Osteoblast (primary cell): ENCODE measurements at regions not wholly inside any gene's neighbourhood (a gene's known extent, or its start where the extent isn't known, plus 50 kb on each side); places are given as distances from the start of the nearest gene placed in this dataset.
A peak's percentile ranks its signal among the peaks of the same experiment; 100 is the strongest.

Source experiments
- DNase-seq: peaks from one replicate; pipeline ENCODE4 v3.0.0; 2011; ENCODE audit warnings: low spot score, mixed read lengths; ENCODE audit not compliant: insufficient read length; ENCODE audit errors: missing footprints
- H2AFZ ChIP-seq: 2 replicates; pipeline ENCODE4 v1.6.0; 2011; ENCODE audit warnings: mild to moderate bottlenecking, low read length
- H3K27ac ChIP-seq: 2 replicates; pipeline ENCODE4 v1.5.1; 2011; ENCODE audit warnings: mild to moderate bottlenecking, low read depth, low read length, moderate library complexity
- H3K27me3 ChIP-seq: 2 replicates; pipeline ENCODE4 v1.6.0; 2012; ENCODE audit warnings: mild to moderate bottlenecking, control low read depth, inconsistent platforms, low read length, moderate library complexity; ENCODE audit not compliant: insufficient read depth
- H3K36me3 ChIP-seq: 2 replicates; pipeline ENCODE4 v1.5.1; 2011; ENCODE audit warnings: mild to moderate bottlenecking, low read length, control low read depth, moderate library complexity; ENCODE audit not compliant: insufficient read depth
- H3K4me1 ChIP-seq: 2 replicates; pipeline ENCODE4 v1.5.1; 2011; ENCODE audit warnings: mild to moderate bottlenecking, low read length, control low read depth, moderate library complexity; ENCODE audit not compliant: insufficient read depth
- H3K4me2 ChIP-seq: 2 replicates; pipeline ENCODE4 v1.6.0; 2011; ENCODE audit warnings: mild to moderate bottlenecking, low read length; ENCODE audit not compliant: insufficient read depth
- H3K4me3 ChIP-seq: fragments of 200-600 bp; sonication (generic); 3 replicates; pipeline ENCODE4 v1.5.1; 2012; ENCODE audit warnings: mild to moderate bottlenecking, low read length, inconsistent platforms; ENCODE audit not compliant: insufficient read depth
- H3K79me2 ChIP-seq: 2 replicates; pipeline ENCODE4 v1.6.0; 2012; ENCODE audit warnings: mild to moderate bottlenecking, low read length, control low read depth, inconsistent platforms; ENCODE audit not compliant: insufficient read depth
- H3K9me3 ChIP-seq: 2 replicates; pipeline ENCODE4 v1.5.1; 2011; ENCODE audit warnings: low read depth, low read length, control low read depth
- H4K20me1 ChIP-seq: 2 replicates; pipeline ENCODE4 v1.6.0; 2012; ENCODE audit warnings: mild to moderate bottlenecking, low read length, control low read depth; ENCODE audit not compliant: insufficient read depth
- CTCF ChIP-seq: IDR thresholded peaks from 2 replicates; pipeline ENCODE4 v1.5.1; 2011; ENCODE audit warnings: mild to moderate bottlenecking, low read depth, low read length, moderate library complexity; ENCODE audit errors: extremely low read depth

DNA sequence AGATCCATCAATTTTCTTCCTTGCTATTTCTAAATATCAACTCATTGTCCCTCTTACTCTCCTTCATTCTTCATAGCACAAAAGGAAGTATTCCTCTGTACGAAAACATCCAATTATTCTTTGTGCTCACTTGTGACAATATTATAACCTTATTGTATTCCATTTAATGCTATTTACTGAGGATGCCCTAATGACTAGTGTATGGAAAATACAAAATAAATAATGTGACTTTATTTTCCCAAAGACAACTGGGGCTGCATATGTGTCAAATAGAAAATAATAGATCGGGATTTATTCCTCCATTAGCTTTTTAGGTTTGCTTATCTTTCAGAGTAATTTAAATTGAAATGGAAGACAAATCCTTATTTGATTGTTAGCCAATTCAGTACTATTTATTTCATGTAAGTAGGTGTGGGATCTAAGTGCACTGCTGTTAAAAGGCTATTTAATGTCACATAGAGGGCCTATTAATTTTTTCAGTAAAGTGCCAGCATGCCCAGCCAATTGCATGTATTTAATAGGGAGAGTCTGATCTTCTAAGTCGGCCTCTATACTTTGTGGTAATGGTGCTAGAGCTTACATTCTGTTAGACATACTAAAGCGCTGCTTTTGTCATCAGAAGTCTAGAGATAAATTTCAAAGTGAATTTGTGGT, 329.8 kb downstream of the MCTP2 start:
- H3K9me3 ChIP-seq, result peaks cover 3% of the 10 kb centered on the region
- no peaks in the 10 kb centered on the region for H3K27me3 ChIP-seq
- no peaks in the 10 kb centered on the region for H3K79me2 ChIP-seq
- no peaks in the 10 kb centered on the region for H3K4me1 ChIP-seq
- H3K36me3 ChIP-seq, result no peaks in the 10 kb centered on the region
- H3K4me2 ChIP-seq, result no peak overlapping the region
- TF ChIP-seq CTCF, result no peak
- no peak overlapping the region for H3K4me3 ChIP-seq
- H3K27ac ChIP-seq, result no peak overlapping the region
- H2AFZ ChIP-seq, result no peak overlapping the region
- DNase-seq, result no peak
- no peaks in the 10 kb centered on the region for H4K20me1 ChIP-seq

- H3K27ac ChIP-seq, result no peak overlapping the region
- H3K4me3 ChIP-seq, result no peak overlapping the region
- no peak overlapping the region for H2AFZ ChIP-seq
- no peak for TF ChIP-seq CTCF
- no peaks in the 10 kb centered on the region for H3K79me2 ChIP-seq
- no peaks in the 10 kb centered on the region for H3K36me3 ChIP-seq
- DNase-seq, result no peak
- no peaks in the 10 kb centered on the region for H4K20me1 ChIP-seq
- peaks cover 2% of the 10 kb centered on the region for H3K9me3 ChIP-seq
- H3K4me1 ChIP-seq, result no peaks in the 10 kb centered on the region
- H3K4me2 ChIP-seq, result no peak overlapping the region
- no peaks in the 10 kb centered on the region for H3K27me3 ChIP-seq
Measured at GRCh38 chr15:94563456-94563855, 332.1 kb downstream of the MCTP2 start.

DNA sequence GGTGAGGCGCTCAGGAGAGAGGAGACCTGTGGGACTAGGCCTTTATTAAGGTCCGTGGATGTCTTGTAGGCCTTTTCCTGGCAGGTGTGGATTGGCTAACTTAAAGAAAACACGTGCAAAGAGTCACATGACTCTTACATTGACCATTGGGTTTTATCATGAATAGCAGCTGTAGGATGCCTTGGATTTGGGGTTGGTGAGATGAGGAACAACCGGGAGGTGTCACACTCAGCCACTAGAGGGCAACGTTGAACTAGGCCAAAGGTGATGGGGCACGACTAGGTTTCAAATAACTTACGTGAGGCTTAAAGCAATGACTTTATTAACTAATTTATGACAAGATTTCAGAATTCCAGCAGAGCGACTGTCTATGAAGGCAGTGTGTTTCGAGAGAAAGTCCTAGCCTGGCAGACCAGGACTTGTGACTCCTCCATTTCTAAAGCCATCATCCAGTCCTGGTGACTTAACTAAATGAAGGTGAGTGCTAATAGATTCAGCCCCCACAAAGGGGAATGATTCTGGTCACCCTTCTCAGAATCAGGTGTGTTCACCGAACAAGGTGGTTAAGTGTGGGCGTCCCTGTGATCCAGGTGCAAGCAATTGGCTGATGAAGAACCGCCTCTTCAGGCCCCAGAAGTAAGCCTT, 345.6 kb downstream of the MCTP2 start:
- Histone ChIP-seq H3K4me2 (no peak overlapping the region), H3K27me3 (no peaks in the 10 kb centered on the region), H3K27ac (no peak overlapping the region), H2AFZ (no peak overlapping the region), H3K79me2 (no peaks in the 10 kb centered on the region), H4K20me1 (no peaks in the 10 kb centered on the region), H3K4me1 (no peaks in the 10 kb centered on the region), H3K9me3 (no peaks in the 10 kb centered on the region), H3K36me3 (no peaks in the 10 kb centered on the region), H3K4me3 (no peak overlapping the region)
- TF ChIP-seq CTCF, result no peak
- peak; percentile 36 for DNase-seq

DNA sequence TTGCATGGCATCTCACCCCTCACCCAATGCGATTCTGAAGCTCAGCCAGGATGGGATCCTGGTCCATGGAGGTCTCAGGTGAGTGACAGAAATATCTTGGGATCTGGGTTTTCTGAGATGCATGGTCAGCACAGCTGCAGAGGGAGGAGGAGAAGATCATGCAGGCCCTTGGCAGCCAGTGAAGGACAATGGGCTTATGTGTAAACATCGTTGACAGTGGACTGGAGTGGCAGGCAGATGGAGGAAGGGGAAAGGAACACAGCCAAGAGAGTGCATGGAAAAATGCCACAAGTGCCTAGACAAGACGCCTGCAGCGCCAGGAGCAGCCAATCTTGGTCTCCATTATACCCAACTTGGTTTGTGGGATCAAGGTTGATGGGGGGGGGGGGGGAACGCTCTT, 347.9 kb downstream of the MCTP2 start:
- H3K9me3 ChIP-seq, result no peaks in the 10 kb centered on the region
- H4K20me1 ChIP-seq, result no peaks in the 10 kb centered on the region
- H3K4me2 ChIP-seq, result no peak overlapping the region
- no peak overlapping the region for H2AFZ ChIP-seq
- H3K4me1 ChIP-seq, result no peaks in the 10 kb centered on the region
- no peak overlapping the region for H3K27ac ChIP-seq
- no peaks in the 10 kb centered on the region for H3K27me3 ChIP-seq
- H3K79me2 ChIP-seq, result no peaks in the 10 kb centered on the region
- no peak for DNase-seq
- no peak for TF ChIP-seq CTCF
- H3K36me3 ChIP-seq, result no peaks in the 10 kb centered on the region
- no peak overlapping the region for H3K4me3 ChIP-seq
